ENCODE measurements at regions not wholly inside any gene's neighbourhood (a gene's known extent, or its start where the extent isn't known, plus 50 kb on each side); places are given as distances from the start of the nearest gene placed in this dataset.

GRCh38 chr7:18414885-18415284, 80.7 kb upstream of the HDAC9 start:
- no peak for DNase-seq (ENCODE audit: low read depth)
- no peak overlapping the region for H3K4me3 ChIP-seq (ENCODE audit: low read depth, low read length)
- TF ChIP-seq CTCF (conservative IDR thresholded peaks at IDR 0.05; ENCODE audit: low read depth, low read length): no peak

- H3K4me3 ChIP-seq (ENCODE audit: low read depth, low read length): no peak overlapping the region
- no peak for DNase-seq (ENCODE audit: low read depth)
- TF ChIP-seq CTCF (conservative IDR thresholded peaks at IDR 0.05; ENCODE audit: low read depth, low read length): no peak
Measured at GRCh38 chr7:18416988-18417387, 78.6 kb upstream of the HDAC9 start.

- no peak for DNase-seq (ENCODE audit: low read depth)
Measured at GRCh38 chr7:18419456-18419855, 76.1 kb upstream of the HDAC9 start.

GRCh38 chr7:18420108-18420507, 75.4 kb upstream of the HDAC9 start:
- TF ChIP-seq CTCF (conservative IDR thresholded peaks at IDR 0.05; ENCODE audit: low read depth, low read length): no peak
- DNase-seq (ENCODE audit: low read depth): no peak
- H3K4me3 ChIP-seq (ENCODE audit: low read depth, low read length): no peak overlapping the region

More at GRCh38 chr7:18419456-18419855, 76.1 kb upstream of the HDAC9 start:
- no peak overlapping the region for H3K4me3 ChIP-seq (ENCODE audit: low read depth, low read length)
- TF ChIP-seq CTCF (conservative IDR thresholded peaks at IDR 0.05; ENCODE audit: low read depth, low read length): no peak

GRCh38 chr7:18420748-18421147, 74.8 kb upstream of the HDAC9 start:
- no peak for DNase-seq (ENCODE audit: low read depth)
- TF ChIP-seq CTCF (conservative IDR thresholded peaks at IDR 0.05; ENCODE audit: low read depth, low read length): no peak
- H3K4me3 ChIP-seq (ENCODE audit: low read depth, low read length): no peak overlapping the region

GRCh38 chr7:18421297-18422002, 74.1 kb upstream of the HDAC9 start:
- DNase-seq (ENCODE audit: low read depth): no peak
- no peak for TF ChIP-seq CTCF (conservative IDR thresholded peaks at IDR 0.05; ENCODE audit: low read depth, low read length)
- H3K4me3 ChIP-seq (ENCODE audit: low read depth, low read length): peak overlapping the region; percentile 14

- no peak for DNase-seq (ENCODE audit: low read depth)
- H3K4me3 ChIP-seq (ENCODE audit: low read depth, low read length): no peak overlapping the region
- TF ChIP-seq CTCF (conservative IDR thresholded peaks at IDR 0.05; ENCODE audit: low read depth, low read length): no peak
Measured at GRCh38 chr7:18425227-18425626, 70.3 kb upstream of the HDAC9 start.

Measured in epithelial cell of proximal tubule (primary cell).